GM21576 (cell line): ENCODE measurements at regions not wholly inside any gene's neighbourhood (a gene's known extent, or its start where the extent isn't known, plus 50 kb on each side); places are given as distances from the start of the nearest gene placed in this dataset.

Source experiments
- ATAC-seq: cut with Tn5 transposase; IDR thresholded peaks from one replicate; pipeline ENCODE4 v1.9.1; 2021; ENCODE audit warnings: mild to moderate bottlenecking, moderate library complexity; ENCODE audit not compliant: unreplicated experiment

GRCh38 chr14:96637521-96637920, 135.3 kb downstream of the PAPOLA start:
- ATAC-seq = no peak

GRCh38 chr14:96638041-96638855, 136.1 kb downstream of the PAPOLA start:
- no peak for ATAC-seq

GRCh38 chr14:96639550-96639949, 137.4 kb downstream of the PAPOLA start:
- no peak for ATAC-seq

GRCh38 chr14:96648506-96649326, 146.5 kb downstream of the PAPOLA start:
- no peak for ATAC-seq

GRCh38 chr14:96649327-96649601, 147.1 kb downstream of the PAPOLA start:
- ATAC-seq = no peak

GRCh38 chr14:96653597-96653996, 143.6 kb upstream of the VRK1 start:
- ATAC-seq = no peak

GRCh38 chr14:96658611-96659010, 138.6 kb upstream of the VRK1 start:
- no peak for ATAC-seq

- no peak for ATAC-seq
These were observed 137.1 kb upstream of the VRK1 start for GRCh38 chr14:96660123-96660522.

- ATAC-seq = no peak
These were observed 136.5 kb upstream of the VRK1 start for GRCh38 chr14:96660667-96661066.

GRCh38 chr14:96661244-96661969, 135.8 kb upstream of the VRK1 start:
- ATAC-seq = no peak

GRCh38 chr14:96662116-96662970, 134.8 kb upstream of the VRK1 start:
- no peak for ATAC-seq

GRCh38 chr14:96663076-96663475, 134.1 kb upstream of the VRK1 start:
- no peak for ATAC-seq

GRCh38 chr14:96663491-96664067, 133.6 kb upstream of the VRK1 start:
- no peak for ATAC-seq

GRCh38 chr14:96666088-96666487, 131.1 kb upstream of the VRK1 start:
- no peak for ATAC-seq

- no peak for ATAC-seq
These were observed 126.8 kb upstream of the VRK1 start for GRCh38 chr14:96670391-96670790.

GRCh38 chr14:96671218-96671617, 126.0 kb upstream of the VRK1 start:
- no peak for ATAC-seq

- no peak for ATAC-seq
These were observed 123.5 kb upstream of the VRK1 start for GRCh38 chr14:96673706-96674105.

- ATAC-seq = no peak
These were observed 123.1 kb upstream of the VRK1 start for GRCh38 chr14:96674121-96674520.

GRCh38 chr14:96676166-96676565, 121.0 kb upstream of the VRK1 start:
- ATAC-seq = no peak

GRCh38 chr14:96681829-96682228, 115.4 kb upstream of the VRK1 start:
- no peak for ATAC-seq
